Sigmoid colon (tissue), 6 donors: ENCODE measurements at regions not wholly inside any gene's neighbourhood (a gene's known extent, or its start where the extent isn't known, plus 50 kb on each side); places are given as distances from the start of the nearest gene placed in this dataset.

Experiments used
- DNase-seq: peaks from one replicate; pipeline ENCODE4 v3.0.0-alpha.2; 2019
- H3K27ac ChIP-seq, 4 donors: fragments of 200-600 bp; sonication (generic); one replicate each; pipeline ENCODE4 v1.5.1; 2016 to 2019; ENCODE audit warnings: mild to moderate bottlenecking in 1 of 4
- H3K27me3 ChIP-seq, 3 donors: fragments of 200-600 bp; sonication (generic); one replicate each; pipeline ENCODE4 v1.5.1; 2019; ENCODE audit warnings: mild to moderate bottlenecking in 1 of 3
- H3K36me3 ChIP-seq, 4 donors: fragments of 200-600 bp; sonication (generic); one replicate each; pipeline ENCODE4 v1.5.1; 2016 to 2019
- H3K4me1 ChIP-seq, 4 donors: fragments of 200-600 bp; sonication (generic); one replicate each; pipeline ENCODE4 v1.5.1; 2017 to 2019
- H3K4me3 ChIP-seq, 4 donors: fragments of 200-600 bp; sonication (generic); one replicate each; pipeline ENCODE4 v1.5.1; 2017 to 2019; ENCODE audit warnings: mild to moderate bottlenecking in 2 of 4, moderate library complexity in 1 of 4
- H3K9me3 ChIP-seq, 4 donors: fragments of 200-600 bp in 3 of 4; sonication (generic) in 3 of 4; one replicate each; pipeline versions ENCODE4 v1.5.1 to v1.6.1; 2013 to 2019
- EP300 ChIP-seq, 4 donors: sonication (generic); formaldehyde crosslinking; IDR thresholded peaks; one replicate each; pipeline ENCODE4 v1.6.1; 2017; ENCODE audit warnings: antibody characterized with exemption in 4 of 4
- POLR2A ChIP-seq, 2 donors: fragments of 450-650 bp; IDR thresholded peaks; one replicate each; pipeline ENCODE4 v1.6.1; 2016; ENCODE audit warnings: antibody characterized with exemption in 2 of 2, mild to moderate bottlenecking in 2 of 2, moderate library complexity in 2 of 2
- POLR2AphosphoS5 ChIP-seq, 4 donors: sonication (generic); formaldehyde crosslinking; IDR thresholded peaks; one replicate each; pipeline ENCODE4 v1.6.1; 2017; ENCODE audit warnings: antibody characterized with exemption in 4 of 4
- WGBS, 2 donors: extraction: QIAGEN DNeasy Blood & Tissue Kit; methylation state at CpG; one replicate each; pipeline ENCODE4 v1.1.7; 2013; 5-methylcytosine and 5-hydroxymethylcytosine counted together
- intact Hi-C: fragments of 100-400 bp; cut with DNase I; formaldehyde crosslinking; loops from one replicate; pipeline ENCODE4 v1.15.1; 2023
- TF ChIP-seq, protein P1 (sequence below), 4 experiments: fragments of 450-650 bp in 3 of 4; fragments of 200-600 bp in 1 of 4; IDR thresholded peaks; one replicate each; pipeline ENCODE4 v1.5.1; 2016 to 2019; ENCODE audit warnings: antibody characterized with exemption in 4 of 4, mild to moderate bottlenecking in 3 of 4, moderate library complexity in 2 of 4
- donor health status: healthy with polysubstance abuse.
- donor health status: healthy.

DNA sequence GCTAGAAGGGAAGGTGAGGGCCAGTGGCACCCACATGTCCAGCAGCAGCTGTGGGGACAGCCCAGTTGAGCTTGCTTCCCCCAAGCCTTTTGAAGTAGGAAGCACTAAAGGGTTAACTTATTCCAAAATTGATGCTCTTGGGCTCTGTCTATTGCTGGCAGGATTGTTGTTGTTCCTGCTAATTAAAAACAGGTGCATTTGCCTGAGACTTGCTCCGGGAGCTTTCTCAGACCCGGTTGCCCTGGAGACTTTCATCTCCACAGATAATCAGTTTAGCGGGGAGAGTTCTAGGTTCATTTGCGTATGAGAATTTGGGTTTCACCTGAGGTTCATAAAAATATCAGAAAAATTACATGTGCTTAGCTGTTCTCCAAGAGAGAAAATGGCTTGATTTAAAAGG lies 277.3 kb downstream of the LRATD1 start:
- Histone ChIP-seq H3K4me3 (no peak overlapping the region), H3K36me3 (no peaks in the 10 kb centered on the region), H3K9me3 (no peaks in the 10 kb centered on the region), H3K27ac (no peak overlapping the region), H3K4me1 (no peaks in the 10 kb centered on the region), H3K27me3 (no peaks in the 10 kb centered on the region)
- intact Hi-C loops, result no loop called here
- TF ChIP-seq POLR2AphosphoS5 (IDR thresholded peaks at IDR 0.05), result no peak
- TF ChIP-seq POLR2A (IDR thresholded peaks at IDR 0.05), result no peak
- TF ChIP-seq EP300 (IDR thresholded peaks at IDR 0.05), result no peak
- TF ChIP-seq, protein P1, sequence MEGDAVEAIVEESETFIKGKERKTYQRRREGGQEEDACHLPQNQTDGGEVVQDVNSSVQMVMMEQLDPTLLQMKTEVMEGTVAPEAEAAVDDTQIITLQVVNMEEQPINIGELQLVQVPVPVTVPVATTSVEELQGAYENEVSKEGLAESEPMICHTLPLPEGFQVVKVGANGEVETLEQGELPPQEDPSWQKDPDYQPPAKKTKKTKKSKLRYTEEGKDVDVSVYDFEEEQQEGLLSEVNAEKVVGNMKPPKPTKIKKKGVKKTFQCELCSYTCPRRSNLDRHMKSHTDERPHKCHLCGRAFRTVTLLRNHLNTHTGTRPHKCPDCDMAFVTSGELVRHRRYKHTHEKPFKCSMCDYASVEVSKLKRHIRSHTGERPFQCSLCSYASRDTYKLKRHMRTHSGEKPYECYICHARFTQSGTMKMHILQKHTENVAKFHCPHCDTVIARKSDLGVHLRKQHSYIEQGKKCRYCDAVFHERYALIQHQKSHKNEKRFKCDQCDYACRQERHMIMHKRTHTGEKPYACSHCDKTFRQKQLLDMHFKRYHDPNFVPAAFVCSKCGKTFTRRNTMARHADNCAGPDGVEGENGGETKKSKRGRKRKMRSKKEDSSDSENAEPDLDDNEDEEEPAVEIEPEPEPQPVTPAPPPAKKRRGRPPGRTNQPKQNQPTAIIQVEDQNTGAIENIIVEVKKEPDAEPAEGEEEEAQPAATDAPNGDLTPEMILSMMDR (IDR thresholded peaks at IDR 0.05), result no peak
- 79 to 80% methylated on average over 4 of the region's 4 CpGs for WGBS, 2 donors
- DNase-seq, result no peak

DNA sequence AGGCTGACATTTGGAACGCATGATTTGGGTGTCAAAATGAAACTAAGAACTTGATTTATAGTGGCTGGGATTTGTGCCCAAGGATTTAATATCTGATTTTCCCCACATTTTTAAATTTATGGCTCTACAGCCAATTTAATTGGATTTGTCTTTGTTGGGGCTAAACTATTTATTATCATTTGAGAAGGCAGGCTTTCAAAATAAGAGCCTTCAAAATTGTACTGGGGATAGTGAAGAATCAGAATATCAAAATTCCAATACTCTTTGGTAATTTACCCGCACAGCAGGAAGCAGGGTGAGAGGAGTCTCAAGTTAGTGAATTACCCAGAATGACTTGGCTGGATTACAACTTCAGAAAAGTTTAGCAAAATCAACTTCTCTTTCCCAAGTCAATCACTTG lies 278.1 kb downstream of the LRATD1 start:
- H3K27ac ChIP-seq, result no peak overlapping the region
- intact Hi-C loops, result no loop called here
- no peaks in the 10 kb centered on the region for H3K4me1 ChIP-seq
- no peak for DNase-seq
- no peaks in the 10 kb centered on the region for H3K27me3 ChIP-seq
- no peaks in the 10 kb centered on the region for H3K36me3 ChIP-seq
- 57 to 73% methylated on average over 2 of the region's 2 CpGs for WGBS, 2 donors
- H3K9me3 ChIP-seq, result no peaks in the 10 kb centered on the region
- TF ChIP-seq POLR2A (IDR thresholded peaks at IDR 0.05) (no peak), EP300 (IDR thresholded peaks at IDR 0.05) (no peak), POLR2AphosphoS5 (IDR thresholded peaks at IDR 0.05) (no peak)
- TF ChIP-seq, protein P1 (IDR thresholded peaks at IDR 0.05), result no peak
- H3K4me3 ChIP-seq, result no peak overlapping the region

DNA sequence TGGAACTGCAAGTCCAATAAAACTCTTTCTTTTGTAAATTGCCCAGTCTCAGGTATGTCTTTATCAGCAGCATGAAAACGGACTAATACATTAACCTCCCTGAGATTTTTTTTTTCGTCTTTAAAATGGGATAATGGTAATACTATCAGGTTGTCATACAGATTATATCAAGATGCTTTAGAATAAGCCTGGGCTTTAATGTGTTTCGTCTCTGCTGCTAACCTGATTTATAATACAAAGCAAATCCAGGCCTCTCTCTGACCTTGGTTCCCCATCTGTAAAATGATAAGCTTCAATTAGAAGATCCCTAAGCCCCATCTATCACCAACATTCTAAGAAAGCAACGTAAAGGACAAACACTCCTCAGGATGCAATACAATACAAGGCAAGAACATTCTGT lies 283.5 kb downstream of the LRATD1 start:
- intact Hi-C loops, result no loop called here

DNA sequence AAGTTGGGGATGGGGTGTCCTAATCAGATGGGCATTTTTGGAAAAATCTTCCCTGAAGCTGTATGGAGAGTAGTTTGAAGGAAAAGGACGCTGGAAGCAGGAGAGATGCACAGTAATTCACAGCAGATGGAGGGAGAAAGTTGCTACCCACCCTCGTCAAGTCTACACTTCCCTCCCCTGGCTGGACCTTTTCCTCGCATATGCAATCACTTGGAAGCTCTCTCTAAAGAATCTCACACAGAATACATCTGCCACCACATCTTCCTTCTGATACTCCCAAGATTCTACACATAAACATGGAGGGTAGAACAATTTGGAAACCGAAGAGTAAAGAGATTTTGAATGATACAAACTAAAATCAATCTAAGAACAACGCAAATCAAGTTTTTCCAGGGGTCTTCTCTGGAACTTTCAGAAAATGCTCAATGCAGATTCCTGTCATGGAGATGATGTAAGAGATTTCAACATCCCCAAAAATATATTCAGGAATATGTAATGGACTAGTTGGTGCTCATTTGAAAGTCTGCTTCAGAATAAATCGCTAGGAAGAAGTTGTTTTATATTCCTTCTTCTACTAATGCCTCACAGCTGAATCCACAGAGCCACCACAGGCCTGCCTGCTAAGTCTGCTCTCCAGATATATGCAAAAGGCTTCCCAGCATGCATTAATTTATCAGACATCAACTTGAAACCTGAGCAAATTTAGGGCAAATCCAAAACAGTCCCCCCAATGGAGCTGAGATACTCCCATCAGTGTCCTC lies 291.5 kb downstream of the LRATD1 start:
- Histone ChIP-seq H3K27ac (no peak overlapping the region), H3K4me3 (no peak overlapping the region), H3K27me3 (no peaks in the 10 kb centered on the region), H3K36me3 (no peaks in the 10 kb centered on the region), H3K9me3 (no peaks in the 10 kb centered on the region), H3K4me1 (no peaks in the 10 kb centered on the region)
- intact Hi-C loops, result no loop called here
- no peak for DNase-seq
- TF ChIP-seq POLR2A (IDR thresholded peaks at IDR 0.05) (no peak), EP300 (IDR thresholded peaks at IDR 0.05) (no peak), POLR2AphosphoS5 (IDR thresholded peaks at IDR 0.05) (no peak)
- TF ChIP-seq, protein P1 (IDR thresholded peaks at IDR 0.05), result no peak
- WGBS, 2 donors, result 78 to 79% methylated on average over 6 of the region's 6 CpGs

More for the DNA sequence above, 283.5 kb downstream of the LRATD1 start:
- H3K4me3 ChIP-seq, result no peak overlapping the region
- H3K36me3 ChIP-seq, result no peaks in the 10 kb centered on the region
- TF ChIP-seq, protein P1 (IDR thresholded peaks at IDR 0.05), result no peak
- no peak for TF ChIP-seq POLR2AphosphoS5 (IDR thresholded peaks at IDR 0.05)
- TF ChIP-seq EP300 (IDR thresholded peaks at IDR 0.05), result no peak
- TF ChIP-seq POLR2A (IDR thresholded peaks at IDR 0.05), result no peak
- no peaks in the 10 kb centered on the region for H3K9me3 ChIP-seq
- H3K4me1 ChIP-seq, result no peaks in the 10 kb centered on the region
- WGBS, 2 donors, result 83 to 84% methylated on average over 4 of the region's 4 CpGs
- no peak for DNase-seq
- H3K27ac ChIP-seq, result no peak overlapping the region
- H3K27me3 ChIP-seq, result no peaks in the 10 kb centered on the region

DNA sequence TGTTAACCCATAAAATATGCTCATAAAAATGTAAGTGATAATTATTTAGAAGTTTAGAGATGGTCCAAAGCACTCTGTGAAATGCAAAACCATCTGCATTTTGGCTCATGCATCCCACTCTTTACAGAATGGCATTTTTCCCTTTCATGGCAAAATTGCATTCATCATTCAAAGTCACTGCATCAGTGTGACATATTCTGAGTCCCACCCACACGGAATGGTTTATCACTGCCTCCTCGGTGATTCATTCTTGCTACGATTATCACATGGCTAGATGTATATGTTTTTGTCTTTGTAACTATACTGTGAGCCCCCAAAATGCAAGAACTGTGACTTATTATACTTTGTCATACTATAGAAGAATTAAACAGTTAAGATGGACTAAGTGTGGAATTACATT lies 293.0 kb downstream of the LRATD1 start:
- no peak overlapping the region for H3K27ac ChIP-seq
- no peak for TF ChIP-seq EP300 (IDR thresholded peaks at IDR 0.05)

More for the DNA sequence above, 293.0 kb downstream of the LRATD1 start:
- no peaks in the 10 kb centered on the region for H3K4me1 ChIP-seq
- no peaks in the 10 kb centered on the region for H3K9me3 ChIP-seq
- no peaks in the 10 kb centered on the region for H3K27me3 ChIP-seq
- intact Hi-C loops, result no loop called here
- 89 to 92% methylated on average over 3 of the region's 3 CpGs for WGBS, 2 donors
- no peaks in the 10 kb centered on the region for H3K36me3 ChIP-seq
- no peak overlapping the region for H3K4me3 ChIP-seq
- DNase-seq, result no peak
